DMS153 (cell line): ENCODE measurements at regions not wholly inside any gene's neighbourhood (a gene's known extent, or its start where the extent isn't known, plus 50 kb on each side); places are given as distances from the start of the nearest gene placed in this dataset.
"Not testable (repeated sequence)": the region's sequence is repeated elsewhere in the genome, so short reads cannot be mapped to it uniquely, and the experiment has no call there.

ENCODE experiments used
- DNase-seq: peaks from one replicate; lab custom pipeline; 2025; lab: John Stamatoyannopoulos, UW

GRCh38 chrX:96529386-96529785 is 155.3 kb upstream of the DIAPH2 start:
- DNase-seq: not testable (repeated sequence)

- DNase-seq: no peak
Observed at GRCh38 chrX:96538104-96538725, 146.4 kb upstream of the DIAPH2 start.

- no peak for DNase-seq
Observed at GRCh38 chrX:96540111-96540631, 144.5 kb upstream of the DIAPH2 start.

DNA sequence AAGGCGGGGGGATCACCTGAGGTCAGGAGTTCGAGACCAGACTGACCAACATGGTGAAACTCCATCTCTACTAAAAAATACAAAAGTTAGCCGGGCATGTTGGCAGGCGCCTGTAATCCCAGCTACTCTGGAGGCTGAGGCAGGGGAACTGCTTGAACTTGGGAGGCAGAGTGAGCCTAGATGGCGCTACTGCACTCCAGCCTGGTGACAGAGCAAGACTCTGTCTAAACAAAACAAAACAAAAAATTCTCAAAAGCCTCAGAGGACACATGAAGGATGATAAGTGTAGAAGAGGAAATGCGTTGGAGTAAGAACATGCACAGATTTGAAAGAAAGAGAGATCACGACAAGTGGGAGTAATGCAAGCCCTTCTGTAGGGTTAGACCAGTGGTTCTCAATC is 138.4 kb upstream of the DIAPH2 start:
- DNase-seq: not testable (repeated sequence)

DNA sequence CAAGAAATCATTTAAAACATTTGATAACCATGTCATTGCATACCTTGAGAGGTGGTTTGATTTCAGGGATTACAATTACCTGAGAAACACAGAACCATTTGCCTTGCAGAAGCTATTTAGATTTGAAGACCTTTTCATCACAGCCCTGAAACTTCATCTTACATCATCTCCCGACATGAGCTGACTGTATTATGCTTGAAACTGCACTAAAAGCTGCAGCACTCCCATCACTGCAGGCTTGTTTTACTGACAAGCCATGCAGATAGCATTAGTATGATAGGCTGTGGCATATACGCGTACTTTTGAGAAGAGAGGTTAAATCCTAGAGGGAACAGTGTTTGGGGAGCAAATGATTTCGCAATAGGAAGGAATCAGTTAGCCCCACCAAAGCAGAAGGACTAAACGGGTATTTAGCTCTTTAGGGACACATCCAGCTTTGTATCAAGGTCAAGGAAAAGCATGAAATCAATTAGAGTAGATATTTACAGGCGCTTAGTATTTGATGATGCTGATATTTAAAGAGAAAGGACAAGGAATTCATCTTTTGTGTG is 133.2 kb upstream of the DIAPH2 start:
- DNase-seq: no peak

- DNase-seq: no peak
Observed at GRCh38 chrX:96556886-96557285, 127.8 kb upstream of the DIAPH2 start.

- DNase-seq: not testable (repeated sequence)
Observed at GRCh38 chrX:96561129-96561528, 123.5 kb upstream of the DIAPH2 start.

- no peak for DNase-seq
Observed at GRCh38 chrX:96563646-96564045, 121.0 kb upstream of the DIAPH2 start.

GRCh38 chrX:96564595-96564994 is 120.0 kb upstream of the DIAPH2 start:
- no peak for DNase-seq

DNA sequence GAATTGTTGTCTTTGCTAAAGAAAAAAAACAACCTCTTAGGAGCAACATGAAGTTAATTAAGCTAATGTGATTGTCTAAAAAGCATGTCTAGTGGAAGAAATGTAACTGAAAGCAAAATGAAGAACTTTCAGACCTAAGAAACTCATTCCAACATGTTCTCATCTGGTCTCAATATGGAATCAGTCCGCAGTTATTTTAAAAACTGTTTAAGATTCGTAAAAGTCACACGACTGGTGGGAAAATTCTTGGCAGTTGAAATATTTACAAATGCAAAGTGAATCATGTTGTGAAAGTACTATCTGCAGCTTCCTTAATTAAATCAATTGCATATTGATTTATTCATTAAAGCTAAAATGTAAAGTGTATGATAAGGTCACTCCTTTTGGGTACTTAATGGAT is 117.8 kb upstream of the DIAPH2 start:
- no peak for DNase-seq

GRCh38 chrX:96568071-96568470 is 116.6 kb upstream of the DIAPH2 start:
- no peak for DNase-seq

DNA sequence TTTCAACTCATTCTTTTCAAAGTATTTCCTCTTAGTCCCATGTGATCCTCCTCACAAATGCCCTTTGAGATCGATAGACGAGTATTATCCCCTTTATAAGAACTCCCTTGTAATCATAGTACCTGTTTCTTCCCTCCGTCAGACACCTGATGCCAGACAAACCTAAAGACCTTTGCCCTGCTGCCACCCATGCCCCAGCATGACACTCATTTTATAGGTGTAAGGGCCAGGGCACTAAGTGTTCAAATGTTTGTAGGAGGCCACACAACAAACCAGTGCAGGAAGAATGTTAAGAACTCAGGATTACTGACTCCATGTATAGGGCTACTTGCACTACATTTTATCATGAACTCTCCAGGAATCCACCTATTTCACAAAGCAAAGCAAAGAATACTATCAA is 115.6 kb upstream of the DIAPH2 start:
- no peak for DNase-seq

DNA sequence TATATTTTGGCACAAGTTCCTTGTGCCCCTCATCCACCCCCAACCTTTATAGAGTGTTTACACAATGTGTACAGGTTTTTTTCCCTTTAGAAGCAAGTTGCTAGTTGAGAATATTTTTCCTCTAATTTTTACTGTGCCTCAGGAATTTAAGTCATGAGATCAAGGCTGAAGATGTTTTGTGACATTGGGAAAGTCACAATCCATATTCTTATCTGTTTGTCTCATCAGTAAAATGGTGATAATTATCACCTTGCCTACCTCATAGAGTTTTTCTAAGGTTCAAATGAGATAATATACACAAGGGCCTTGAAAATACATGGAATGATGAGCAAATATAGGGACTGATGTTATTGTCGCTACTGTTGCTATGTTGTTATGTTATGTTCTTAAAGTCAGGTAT is 109.6 kb upstream of the DIAPH2 start:
- no peak for DNase-seq

DNA sequence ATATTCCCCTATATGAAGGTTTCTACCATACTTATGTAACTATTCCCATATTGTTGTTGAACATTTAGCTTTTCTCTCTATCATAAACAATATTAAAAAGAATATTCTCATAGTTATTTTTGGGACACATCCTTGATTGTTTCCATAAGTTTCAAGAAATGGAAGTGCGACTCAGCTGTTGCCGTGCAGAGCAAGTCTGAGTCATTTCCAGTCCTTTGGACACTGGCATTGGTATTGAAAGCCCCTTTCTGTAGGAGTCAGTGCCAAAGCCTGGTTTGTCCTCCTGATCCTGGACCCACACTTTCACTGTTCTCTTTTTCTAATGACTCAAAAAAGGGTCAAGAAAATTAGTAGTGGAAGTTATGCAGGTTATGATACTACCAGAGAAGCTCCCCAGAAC is 108.3 kb upstream of the DIAPH2 start:
- no peak for DNase-seq

GRCh38 chrX:96578781-96579180 is 105.9 kb upstream of the DIAPH2 start:
- DNase-seq: no peak

- no peak for DNase-seq
Observed at GRCh38 chrX:96579252-96579651, 105.4 kb upstream of the DIAPH2 start.

DNA sequence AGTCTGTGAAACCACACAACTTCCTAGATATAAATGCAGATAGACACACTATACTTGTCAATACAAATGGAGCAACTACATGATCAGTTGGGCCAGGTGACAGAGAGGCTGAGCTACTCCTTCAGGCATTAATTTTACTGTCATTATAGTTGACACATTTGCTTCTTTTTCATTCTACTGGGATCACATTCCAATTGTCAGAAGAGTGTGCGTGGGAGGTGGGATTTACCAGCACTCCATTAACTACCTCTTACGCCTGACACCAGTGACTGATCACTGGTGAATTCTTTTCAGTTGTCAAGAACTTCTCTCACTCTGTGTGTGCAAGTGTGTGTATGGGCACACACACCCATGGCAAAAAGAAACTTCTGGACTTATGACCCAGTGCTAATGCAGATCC is 94.2 kb upstream of the DIAPH2 start:
- DNase-seq: no peak

DNA sequence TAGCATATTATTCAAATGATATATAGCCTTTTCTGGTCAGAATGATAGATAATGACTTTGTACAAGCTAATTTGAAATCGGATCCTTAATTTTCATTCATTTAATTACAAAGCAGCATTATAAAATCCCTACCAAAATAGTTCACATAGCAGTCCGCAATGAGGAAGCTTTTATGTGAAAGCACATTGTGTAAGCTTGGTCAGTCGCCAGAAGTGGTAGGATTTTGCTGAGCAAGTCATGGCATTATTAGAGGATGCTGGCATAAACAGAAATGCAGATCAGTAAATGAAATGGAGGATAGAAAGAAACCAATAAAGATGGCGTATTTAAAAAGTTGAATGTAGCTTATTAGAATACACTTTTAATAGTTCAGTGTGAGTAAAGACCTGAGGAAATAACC is 93.2 kb upstream of the DIAPH2 start:
- DNase-seq: no peak

GRCh38 chrX:96597847-96598246 is 86.8 kb upstream of the DIAPH2 start:
- DNase-seq: not testable (repeated sequence)

GRCh38 chrX:96611619-96612362 is 72.9 kb upstream of the DIAPH2 start:
- DNase-seq: no peak

- no peak for DNase-seq
Observed at GRCh38 chrX:96615448-96615847, 69.2 kb upstream of the DIAPH2 start.

- DNase-seq: no peak
Observed at GRCh38 chrX:96619588-96619987, 65.1 kb upstream of the DIAPH2 start.

DNA sequence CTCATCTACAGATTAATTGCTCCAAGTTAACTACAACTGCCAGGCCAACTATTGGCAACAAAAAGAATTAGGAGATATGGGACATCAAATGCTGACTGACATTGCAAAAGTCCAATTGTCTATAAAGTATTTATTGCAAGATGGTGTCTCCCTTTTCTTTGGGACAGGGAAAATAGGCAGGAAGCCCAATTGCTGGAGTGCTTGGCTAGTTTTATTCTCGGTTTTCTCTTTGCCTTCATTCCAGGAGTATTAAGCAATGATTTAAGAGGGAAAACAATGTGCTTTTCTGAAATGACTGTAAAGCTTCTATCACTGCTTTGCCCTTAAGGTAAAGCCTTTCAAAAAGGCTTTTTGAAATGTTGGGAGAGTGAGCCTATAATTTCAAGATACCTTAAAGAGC is 62.8 kb upstream of the DIAPH2 start:
- DNase-seq: no peak
